SKM-1 (cell line): ENCODE measurements at regions not wholly inside any gene's neighbourhood (a gene's known extent, or its start where the extent isn't known, plus 50 kb on each side); places are given as distances from the start of the nearest gene placed in this dataset.
"Not testable (repeated sequence)": the region's sequence is repeated elsewhere in the genome, so short reads cannot be mapped to it uniquely, and the experiment has no call there.

Experiments used
- DNase-seq: peaks from one replicate; lab custom pipeline; 2025; ENCODE audit not compliant: unreplicated experiment; lab: John Stamatoyannopoulos, UW

- DNase-seq: not testable (repeated sequence)
Measured at GRCh38 chrX:149420566-149420965, 84.5 kb downstream of the IDS start.

- no peak for DNase-seq
Measured at GRCh38 chrX:149398027-149398426, 107.1 kb downstream of the IDS start.

- DNase-seq: no peak
Measured at GRCh38 chrX:149392921-149393320, 112.2 kb downstream of the IDS start.

GRCh38 chrX:149383852-149384251, 121.3 kb downstream of the IDS start:
- DNase-seq: no peak

GRCh38 chrX:149374751-149375150, 130.4 kb downstream of the IDS start:
- no peak for DNase-seq

GRCh38 chrX:149372866-149373265, 132.2 kb downstream of the IDS start:
- no peak for DNase-seq

- DNase-seq: no peak
Measured at GRCh38 chrX:149371986-149372385, 133.1 kb downstream of the IDS start.

GRCh38 chrX:149370097-149370496, 135.0 kb downstream of the IDS start:
- no peak for DNase-seq

GRCh38 chrX:149365552-149365951, 139.6 kb downstream of the IDS start:
- no peak for DNase-seq

GRCh38 chrX:149365061-149365460, 140.0 kb downstream of the IDS start:
- no peak for DNase-seq

GRCh38 chrX:149363965-149364364, 141.1 kb downstream of the IDS start:
- DNase-seq: no peak

GRCh38 chrX:149346306-149346705, 158.8 kb downstream of the IDS start:
- no peak for DNase-seq

GRCh38 chrX:149322316-149322715, 182.8 kb downstream of the IDS start:
- no peak for DNase-seq

GRCh38 chrX:149313871-149314371, 191.2 kb downstream of the IDS start:
- DNase-seq: no peak

- no peak for DNase-seq
Measured at GRCh38 chrX:149312988-149313387, 192.1 kb downstream of the IDS start.

- DNase-seq: no peak
Measured at GRCh38 chrX:149312097-149312496, 193.0 kb downstream of the IDS start.

- no peak for DNase-seq
Measured at GRCh38 chrX:149302705-149303104, 202.4 kb downstream of the IDS start.

GRCh38 chrX:149298111-149298510, 207.0 kb downstream of the IDS start:
- no peak for DNase-seq

- no peak for DNase-seq
Measured at GRCh38 chrX:149296092-149296491, 209.0 kb downstream of the IDS start.

- peak; percentile 12 for DNase-seq
Measured at GRCh38 chrX:149286940-149287349, 218.2 kb downstream of the IDS start.

- DNase-seq: no peak
Measured at GRCh38 chrX:149284616-149285015, 220.5 kb downstream of the IDS start.

GRCh38 chrX:149283853-149284252, 221.3 kb downstream of the IDS start:
- no peak for DNase-seq

- DNase-seq: no peak
Measured at GRCh38 chrX:149282909-149283308, 222.2 kb downstream of the IDS start.

- no peak for DNase-seq
Measured at GRCh38 chrX:149280011-149280410, 225.1 kb downstream of the IDS start.
